Stimulated activated CD4-positive, alpha-beta T cell treated with anti-CD3 and anti-CD28 coated beads, Interleukin-4, amount 100 ng/mL, for 1 hour (primary cell): ENCODE measurements at regions not wholly inside any gene's neighbourhood (a gene's known extent, or its start where the extent isn't known, plus 50 kb on each side); places are given as distances from the start of the nearest gene placed in this dataset.
A peak's percentile ranks its signal among the peaks of the same experiment; 100 is the strongest.
"Not testable (repeated sequence)": the region's sequence is repeated elsewhere in the genome, so short reads cannot be mapped to it uniquely, and the experiment has no call there.

Source experiments
- DNase-seq: peaks from one replicate; pipeline ENCODE4 v3.0.0-alpha.2; 2020

GRCh38 chr9:110029429-110029955 lies 178.5 kb downstream of the C9orf152 start:
- DNase-seq: no peak

- DNase-seq: no peak
Observed at GRCh38 chr9:110029956-110030480, 177.9 kb downstream of the C9orf152 start.

- DNase-seq: no peak
Observed at GRCh38 chr9:110030632-110031031, 177.3 kb downstream of the C9orf152 start.

GRCh38 chr9:110031511-110032173 lies 176.3 kb downstream of the C9orf152 start:
- no peak for DNase-seq

GRCh38 chr9:110032532-110032931 lies 175.4 kb downstream of the C9orf152 start:
- DNase-seq: not testable (repeated sequence)

GRCh38 chr9:110033869-110034268 lies 174.1 kb downstream of the C9orf152 start:
- no peak for DNase-seq

- no peak for DNase-seq
Observed at GRCh38 chr9:110036286-110036685, 171.7 kb downstream of the C9orf152 start.

- DNase-seq: no peak
Observed at GRCh38 chr9:110040788-110041187, 167.2 kb downstream of the C9orf152 start.

- DNase-seq: no peak
Observed at GRCh38 chr9:110041452-110041851, 166.5 kb downstream of the C9orf152 start.

- DNase-seq: no peak
Observed at GRCh38 chr9:110047232-110047954, 160.6 kb downstream of the C9orf152 start.

GRCh38 chr9:110047955-110048402 lies 160.0 kb downstream of the C9orf152 start:
- DNase-seq: peak; percentile 8

- peak; percentile 83 for DNase-seq
Observed at GRCh38 chr9:110048403-110048975, 159.5 kb downstream of the C9orf152 start.

- peak; percentile 10 for DNase-seq
Observed at GRCh38 chr9:110048976-110049698, 158.8 kb downstream of the C9orf152 start.

GRCh38 chr9:110049699-110050450 lies 158.1 kb downstream of the C9orf152 start:
- DNase-seq: peak; percentile 16

- DNase-seq: no peak
Observed at GRCh38 chr9:110050925-110051355, 157.0 kb downstream of the C9orf152 start.

GRCh38 chr9:110056062-110056461 lies 151.9 kb downstream of the C9orf152 start:
- no peak for DNase-seq

GRCh38 chr9:110058304-110058953 lies 149.5 kb downstream of the C9orf152 start:
- DNase-seq: peak; percentile 43

GRCh38 chr9:110059461-110059860 lies 148.5 kb downstream of the C9orf152 start:
- DNase-seq: no peak

- DNase-seq: no peak
Observed at GRCh38 chr9:110064803-110065202, 143.2 kb downstream of the C9orf152 start.

- DNase-seq: no peak
Observed at GRCh38 chr9:110065532-110065931, 142.4 kb downstream of the C9orf152 start.

- DNase-seq: no peak
Observed at GRCh38 chr9:110066929-110067716, 140.8 kb downstream of the C9orf152 start.
